Nephron (organoid): ENCODE measurements at regions not wholly inside any gene's neighbourhood (a gene's known extent, or its start where the extent isn't known, plus 50 kb on each side); places are given as distances from the start of the nearest gene placed in this dataset.

ENCODE experiments used
- H3K27ac Mint-ChIP-seq, 3 experiments: 2 replicates each; pipeline ENCODE4 v1.8.0; 2020; ENCODE audit warnings: mixed read lengths in 3 of 3, mild to moderate bottlenecking in 2 of 3, moderate library complexity in 1 of 3
- H3K27me3 Mint-ChIP-seq: 2 replicates; pipeline ENCODE4 v1.8.0; 2021; ENCODE audit warnings: low read depth, mild to moderate bottlenecking, moderate library complexity, mixed read lengths
- H3K36me3 Mint-ChIP-seq: 2 replicates; pipeline ENCODE4 v1.8.0; 2020; ENCODE audit warnings: low read depth, mixed read lengths
- H3K4me1 Mint-ChIP-seq: 2 replicates; pipeline ENCODE4 v1.8.0; 2020; ENCODE audit warnings: mixed read lengths
- H3K4me3 Mint-ChIP-seq, 3 experiments: 2 replicates each; pipeline ENCODE4 v1.8.0; 2020; ENCODE audit warnings: mild to moderate bottlenecking in 3 of 3, mixed read lengths in 3 of 3, moderate library complexity in 2 of 3
- H3K9me3 Mint-ChIP-seq: 2 replicates; pipeline ENCODE4 v1.8.0; 2020; ENCODE audit warnings: mixed read lengths
- TF ChIP-seq, protein P1 (sequence below), 3 experiments: fragments of 200-600 bp; sonication (generic); IDR thresholded peaks; one replicate each; pipeline ENCODE4 v1.5.0; 2021; ENCODE audit warnings: antibody characterized with exemption in 3 of 3; ENCODE audit not compliant: unreplicated experiment in 3 of 3

DNA sequence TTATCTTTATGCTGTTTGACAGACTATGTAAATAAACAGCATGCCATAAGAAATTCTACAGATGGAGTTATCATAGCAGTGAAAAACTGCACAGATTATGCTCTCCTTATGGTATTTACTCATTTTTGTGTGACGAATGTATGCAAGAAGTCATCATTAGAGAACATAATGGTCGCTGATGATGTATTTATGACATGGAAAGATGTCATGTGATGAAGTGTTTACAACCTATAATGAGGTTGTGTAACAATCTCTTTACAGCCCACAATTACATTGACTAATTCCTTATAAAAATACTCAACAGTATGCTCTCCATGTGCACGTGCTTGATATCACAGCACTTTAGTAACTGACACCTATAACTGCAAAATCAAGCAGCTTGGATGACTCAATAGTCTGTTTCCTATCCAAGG lies 192.4 kb downstream of the BMP2 start:
- Mint-ChIP-seq H3K4me3 (no peak overlapping the region), H3K9me3 (no peaks in the 10 kb centered on the region), H3K4me1 (no peaks in the 10 kb centered on the region), H3K27ac (no peak overlapping the region), H3K36me3 (no peaks in the 10 kb centered on the region), H3K27me3 (no peaks in the 10 kb centered on the region)
- TF ChIP-seq, protein P1, sequence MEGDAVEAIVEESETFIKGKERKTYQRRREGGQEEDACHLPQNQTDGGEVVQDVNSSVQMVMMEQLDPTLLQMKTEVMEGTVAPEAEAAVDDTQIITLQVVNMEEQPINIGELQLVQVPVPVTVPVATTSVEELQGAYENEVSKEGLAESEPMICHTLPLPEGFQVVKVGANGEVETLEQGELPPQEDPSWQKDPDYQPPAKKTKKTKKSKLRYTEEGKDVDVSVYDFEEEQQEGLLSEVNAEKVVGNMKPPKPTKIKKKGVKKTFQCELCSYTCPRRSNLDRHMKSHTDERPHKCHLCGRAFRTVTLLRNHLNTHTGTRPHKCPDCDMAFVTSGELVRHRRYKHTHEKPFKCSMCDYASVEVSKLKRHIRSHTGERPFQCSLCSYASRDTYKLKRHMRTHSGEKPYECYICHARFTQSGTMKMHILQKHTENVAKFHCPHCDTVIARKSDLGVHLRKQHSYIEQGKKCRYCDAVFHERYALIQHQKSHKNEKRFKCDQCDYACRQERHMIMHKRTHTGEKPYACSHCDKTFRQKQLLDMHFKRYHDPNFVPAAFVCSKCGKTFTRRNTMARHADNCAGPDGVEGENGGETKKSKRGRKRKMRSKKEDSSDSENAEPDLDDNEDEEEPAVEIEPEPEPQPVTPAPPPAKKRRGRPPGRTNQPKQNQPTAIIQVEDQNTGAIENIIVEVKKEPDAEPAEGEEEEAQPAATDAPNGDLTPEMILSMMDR (IDR thresholded peaks at IDR 0.05; ENCODE audit: unreplicated experiment in 3 of 3) = no peak

DNA sequence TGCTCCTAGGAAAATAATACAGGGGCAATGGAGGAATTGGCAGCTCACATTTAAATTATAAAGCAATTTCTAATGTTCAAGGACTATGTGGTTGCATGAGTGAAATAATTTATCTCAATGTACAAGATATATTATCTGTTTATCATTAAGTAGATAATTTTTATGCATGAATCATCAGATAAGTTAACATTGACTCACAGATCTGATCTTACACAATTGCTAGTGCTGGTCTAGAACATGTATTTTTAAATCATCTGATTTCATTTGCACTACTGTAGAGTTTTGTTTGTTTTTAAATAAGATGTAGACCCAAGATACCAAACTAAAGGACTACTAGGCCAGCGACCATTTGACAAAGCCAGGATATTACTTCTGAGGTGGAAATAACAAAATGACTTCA lies 199.2 kb downstream of the BMP2 start:
- Mint-ChIP-seq H3K9me3 (no peaks in the 10 kb centered on the region), H3K27ac (no peak overlapping the region), H3K27me3 (no peaks in the 10 kb centered on the region), H3K36me3 (no peaks in the 10 kb centered on the region), H3K4me3 (no peak overlapping the region), H3K4me1 (no peaks in the 10 kb centered on the region)
- TF ChIP-seq, protein P1 (IDR thresholded peaks at IDR 0.05; ENCODE audit: unreplicated experiment in 3 of 3) = no peak

DNA sequence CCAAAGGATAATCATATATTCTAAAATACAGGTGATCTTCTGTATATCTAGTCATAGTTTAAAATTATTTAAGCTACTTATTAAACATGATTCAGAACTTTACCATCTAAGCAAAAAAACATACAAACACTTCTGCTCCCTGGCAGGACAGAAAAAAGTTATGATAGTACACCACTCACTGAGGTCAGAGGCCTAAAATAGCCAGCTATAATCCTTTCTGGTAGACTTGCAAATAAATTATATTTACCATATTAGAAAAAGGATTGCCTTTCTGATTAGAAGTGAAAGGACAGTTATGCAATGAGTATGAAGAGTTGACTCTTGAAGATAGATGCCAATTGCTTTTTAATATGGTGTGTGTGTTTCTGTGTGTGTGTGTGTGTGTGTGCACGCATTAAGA lies 207.4 kb downstream of the BMP2 start:
- Mint-ChIP-seq H3K4me3 (no peak overlapping the region), H3K36me3 (no peaks in the 10 kb centered on the region), H3K27me3 (no peaks in the 10 kb centered on the region), H3K4me1 (no peaks in the 10 kb centered on the region), H3K27ac (no peak overlapping the region), H3K9me3 (no peaks in the 10 kb centered on the region)
- TF ChIP-seq, protein P1 (IDR thresholded peaks at IDR 0.05; ENCODE audit: unreplicated experiment in 3 of 3) = no peak

DNA sequence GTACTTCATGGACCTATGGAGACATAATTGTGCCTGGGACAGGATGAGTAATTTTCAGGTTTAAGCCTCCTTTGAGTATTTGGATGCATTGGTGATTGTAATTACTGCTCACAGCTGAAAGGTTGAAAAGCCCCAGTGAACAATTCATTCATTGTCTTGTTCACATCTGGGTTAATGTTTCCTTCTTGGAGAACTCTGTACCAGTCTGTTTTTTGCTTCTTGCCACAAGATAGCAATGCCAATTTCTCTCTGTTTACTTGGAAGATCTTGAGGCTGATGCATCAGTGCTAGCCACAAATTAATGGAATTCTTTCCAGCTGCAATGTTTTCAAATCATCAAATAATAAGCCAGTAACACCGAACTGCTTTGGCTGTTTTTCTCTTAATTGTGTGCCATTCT lies 207.8 kb downstream of the BMP2 start:
- H3K36me3 Mint-ChIP-seq = no peaks in the 10 kb centered on the region
- H3K4me3 Mint-ChIP-seq = no peak overlapping the region
- TF ChIP-seq, protein P1 (IDR thresholded peaks at IDR 0.05; ENCODE audit: unreplicated experiment in 3 of 3) = no peak
- no peaks in the 10 kb centered on the region for H3K9me3 Mint-ChIP-seq
- H3K4me1 Mint-ChIP-seq = no peaks in the 10 kb centered on the region
- H3K27ac Mint-ChIP-seq = no peak overlapping the region
- no peaks in the 10 kb centered on the region for H3K27me3 Mint-ChIP-seq

DNA sequence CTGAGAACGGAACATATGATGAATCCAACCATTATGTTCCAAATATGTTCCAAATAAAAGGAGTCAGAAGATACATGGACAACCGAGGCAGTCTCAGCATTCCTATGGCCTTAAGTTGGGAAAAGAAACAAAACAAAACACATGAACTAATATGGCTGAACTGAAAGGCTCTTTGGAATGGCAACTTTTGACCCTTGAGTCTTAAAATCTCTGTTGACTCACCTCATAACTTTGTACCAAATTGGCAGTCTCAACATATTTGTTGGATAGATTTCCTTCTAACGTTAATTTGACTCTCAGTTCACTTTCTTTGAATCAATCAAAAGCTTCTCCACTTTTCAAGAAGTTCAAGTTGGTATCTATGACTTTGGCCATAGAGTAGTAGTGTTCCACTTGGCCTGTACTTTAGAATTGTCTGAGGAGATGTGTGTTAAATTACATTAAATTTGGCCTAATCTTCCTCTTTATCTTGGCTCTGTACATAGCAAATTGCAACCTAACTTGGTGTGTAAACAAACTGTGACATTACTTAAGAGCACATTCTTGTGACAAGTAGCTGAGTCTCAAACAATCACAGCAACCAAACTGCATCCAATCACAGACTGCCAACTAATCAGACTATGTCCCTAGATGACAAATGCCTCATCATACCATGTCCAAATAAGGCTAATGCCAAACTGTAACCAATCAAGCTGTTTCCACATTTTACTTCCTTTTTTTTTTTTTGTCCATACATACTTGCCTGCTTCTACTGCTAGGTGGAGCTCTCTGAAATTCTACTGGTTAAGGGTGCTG lies 208.8 kb downstream of the BMP2 start:
- H3K27ac Mint-ChIP-seq = no peak overlapping the region
- TF ChIP-seq, protein P1 (IDR thresholded peaks at IDR 0.05; ENCODE audit: unreplicated experiment in 3 of 3) = no peak

DNA sequence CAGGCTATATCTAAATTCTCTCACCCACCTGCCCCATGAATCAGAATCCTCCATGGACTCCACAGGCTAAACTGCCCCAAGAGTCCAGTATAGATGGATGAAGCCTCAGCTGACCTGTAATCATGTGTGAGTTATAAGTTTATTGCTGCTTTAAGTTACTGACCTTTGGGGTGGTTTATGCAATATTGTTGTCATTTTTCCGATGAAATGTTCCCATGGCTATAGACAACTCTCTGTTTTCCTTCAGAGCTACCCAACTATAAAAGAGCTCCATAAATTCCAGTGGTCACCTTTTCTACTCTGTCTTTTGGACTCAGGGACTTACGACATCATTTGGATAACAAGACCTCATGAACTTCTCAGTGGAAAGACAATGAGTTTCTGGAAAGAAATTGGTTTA lies 212.1 kb downstream of the BMP2 start:
- TF ChIP-seq, protein P1 (IDR thresholded peaks at IDR 0.05; ENCODE audit: unreplicated experiment in 3 of 3) = no peak
- Mint-ChIP-seq H3K27me3 (no peaks in the 10 kb centered on the region), H3K9me3 (peaks cover 10% of the 10 kb centered on the region), H3K4me3 (no peak overlapping the region), H3K36me3 (no peaks in the 10 kb centered on the region), H3K4me1 (no peaks in the 10 kb centered on the region), H3K27ac (no peak overlapping the region)

More for the DNA sequence above, 208.8 kb downstream of the BMP2 start:
- H3K36me3 Mint-ChIP-seq = no peaks in the 10 kb centered on the region
- H3K9me3 Mint-ChIP-seq = no peaks in the 10 kb centered on the region
- no peak overlapping the region for H3K4me3 Mint-ChIP-seq
- no peaks in the 10 kb centered on the region for H3K27me3 Mint-ChIP-seq
- H3K4me1 Mint-ChIP-seq = no peaks in the 10 kb centered on the region
